GM12891 (cell line): ENCODE measurements at regions not wholly inside any gene's neighbourhood (a gene's known extent, or its start where the extent isn't known, plus 50 kb on each side); places are given as distances from the start of the nearest gene placed in this dataset.

ENCODE experiments used
- DNase-seq: peaks from one replicate; pipeline ENCODE4 v3.0.0; 2011; ENCODE audit warnings: low spot score; ENCODE audit not compliant: insufficient read length
- FAIRE-seq: peaks from 2 replicates; lab custom pipeline; 2011; peaks lifted over from hg19 to GRCh38; lab: Jason Lieb, UNC
- PAX5 ChIP-seq: IDR thresholded peaks from 2 replicates; pipeline ENCODE4 v1.6.1; 2011; ENCODE audit warnings: low read length, moderate library complexity, mild to moderate bottlenecking; ENCODE audit not compliant: insufficient read depth, severe bottlenecking
- POLR2A ChIP-seq: IDR thresholded peaks from 2 replicates; pipeline ENCODE4 v1.6.1; 2011; ENCODE audit warnings: low read depth, low read length, control low read depth
- POLR2AphosphoS5 ChIP-seq: IDR thresholded peaks from 2 replicates; pipeline ENCODE4 v1.6.1; 2011; ENCODE audit warnings: low read depth, low read length, control low read depth
- POU2F2 ChIP-seq: IDR thresholded peaks from 2 replicates; pipeline ENCODE4 v1.6.1; 2011; ENCODE audit warnings: low read depth, mild to moderate bottlenecking, control low read depth, low read length, moderate library complexity
- SPI1 ChIP-seq: IDR thresholded peaks from 2 replicates; pipeline ENCODE4 v1.6.1; 2011; ENCODE audit warnings: low read depth, low read length, control low read depth
- TAF1 ChIP-seq: IDR thresholded peaks from 2 replicates; pipeline ENCODE4 v1.6.1; 2011; ENCODE audit warnings: low read depth, low read length, control low read depth

DNA sequence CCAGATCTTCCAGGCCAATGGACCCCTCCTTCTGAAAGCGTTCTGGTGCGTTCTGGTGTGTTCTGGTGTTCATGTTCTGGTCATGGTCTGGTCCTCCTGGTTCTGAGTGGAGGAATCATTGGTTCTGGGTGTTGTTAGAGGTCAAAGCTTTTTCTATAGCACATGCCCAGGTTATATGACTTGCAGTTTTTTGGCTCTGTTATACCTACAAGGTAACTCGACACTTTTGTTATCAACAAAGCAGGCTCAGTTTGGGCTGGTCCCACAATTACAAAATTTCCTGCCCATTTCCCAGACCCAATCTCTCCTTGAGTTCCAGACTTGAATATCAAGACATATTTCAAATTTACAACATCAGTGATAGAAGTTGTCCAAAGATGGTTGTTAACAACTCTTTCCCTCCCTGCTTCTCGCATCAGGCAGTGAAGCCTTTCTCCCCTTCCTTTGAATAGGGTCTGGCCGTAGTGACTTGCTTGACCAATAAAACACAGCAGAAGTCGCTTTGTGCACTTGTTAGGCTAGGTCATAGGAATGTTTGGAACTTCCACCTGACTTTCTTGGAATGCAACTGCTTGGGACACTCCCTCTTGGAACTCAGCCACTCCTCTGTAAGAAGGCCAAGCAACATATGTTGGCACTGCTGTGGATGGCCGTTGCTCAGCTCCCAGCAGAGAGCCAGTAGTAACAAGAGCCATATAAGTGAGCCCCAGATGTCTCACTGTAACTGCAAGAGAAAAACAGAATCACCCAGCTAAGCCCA is 83.1 kb upstream of the STEAP1B start:
- no peak for TF ChIP-seq POLR2A
- TF ChIP-seq PAX5 = no peak
- no peak for TF ChIP-seq POU2F2
- TF ChIP-seq TAF1 = no peak
- TF ChIP-seq POLR2AphosphoS5 = no peak
- no peak for TF ChIP-seq SPI1
- DNase-seq (no peak), FAIRE-seq (no peak)

DNA sequence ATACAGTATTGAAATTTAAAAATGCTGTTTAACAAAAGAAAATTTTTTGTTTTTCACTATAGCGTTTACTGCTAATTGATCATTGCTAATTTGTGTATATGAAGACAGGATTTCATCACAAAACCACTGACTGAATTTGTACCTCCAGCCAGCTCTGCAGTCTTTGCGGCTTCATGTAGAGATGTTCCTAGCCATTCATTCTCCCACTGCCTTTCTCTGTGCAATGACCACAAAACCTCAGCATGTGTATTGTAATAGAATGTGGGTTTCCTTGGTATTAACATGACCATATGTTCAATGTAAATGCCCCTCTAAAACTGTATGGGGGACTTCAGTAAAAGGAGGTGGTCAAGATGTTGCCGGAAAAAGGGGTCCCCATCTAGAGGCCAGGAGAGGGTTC is 81.1 kb upstream of the STEAP1B start:
- FAIRE-seq = no peak
- TF ChIP-seq POU2F2 = no peak
- no peak for TF ChIP-seq SPI1
- TF ChIP-seq POLR2A = no peak
- TF ChIP-seq POLR2AphosphoS5 = no peak
- TF ChIP-seq TAF1 = no peak
- no peak for TF ChIP-seq PAX5
- DNase-seq = no peak

DNA sequence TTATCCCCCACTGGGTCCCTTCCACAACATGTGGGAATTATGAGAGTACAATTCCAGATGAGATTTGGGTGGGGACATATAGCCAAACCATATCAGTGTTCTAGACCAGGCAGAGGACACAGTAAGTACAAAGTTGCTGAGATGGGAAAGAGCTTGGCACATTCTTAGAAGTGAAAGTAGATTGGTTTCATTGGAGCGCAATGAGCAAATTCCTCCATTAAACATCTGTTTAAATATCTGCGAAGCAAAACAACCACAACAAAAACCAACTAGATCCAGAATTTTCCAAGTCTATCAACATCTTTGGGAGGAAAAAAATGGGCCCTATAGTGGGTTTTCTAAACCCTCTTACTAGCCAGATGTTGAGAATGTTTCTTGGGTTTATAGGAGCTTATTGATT is 80.0 kb upstream of the STEAP1B start:
- TF ChIP-seq POLR2AphosphoS5 (no peak), PAX5 (no peak), SPI1 (no peak), TAF1 (no peak), POU2F2 (no peak), POLR2A (no peak)
- DNase-seq (no peak), FAIRE-seq (no peak)

DNA sequence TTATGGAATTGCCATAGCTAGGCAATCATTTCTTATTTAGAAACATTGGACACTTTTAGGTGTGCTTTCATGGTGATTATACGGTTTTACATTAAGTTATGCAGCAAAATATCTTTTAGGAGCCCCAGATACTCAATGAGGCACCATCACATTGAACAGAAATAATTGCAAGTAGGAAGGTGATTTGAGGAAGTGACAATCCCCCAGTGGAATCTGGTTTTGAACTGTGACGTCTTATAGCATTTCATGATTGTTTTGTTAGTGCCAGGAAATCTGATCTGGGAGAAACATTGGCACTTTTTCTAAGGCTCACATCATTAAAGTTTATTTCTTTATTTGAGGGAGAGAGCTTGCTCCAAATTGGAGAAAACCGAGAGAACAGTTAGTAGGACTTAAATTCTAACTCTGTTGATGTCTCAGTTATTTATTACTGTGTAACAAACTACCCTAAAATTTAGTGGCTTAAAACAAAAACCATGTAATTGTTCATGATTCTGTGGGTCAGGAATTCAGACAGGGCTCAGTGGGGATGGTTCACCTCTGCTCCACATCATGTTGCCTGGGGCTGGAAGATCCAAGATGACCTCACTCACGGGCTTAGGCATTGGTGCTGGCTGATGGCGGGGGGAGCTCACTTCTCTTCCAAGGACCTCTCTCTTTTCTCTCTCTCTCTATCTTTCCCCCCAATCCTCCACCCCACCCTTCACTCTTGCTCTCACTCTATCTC is 78.2 kb upstream of the STEAP1B start:
- FAIRE-seq (no peak), DNase-seq (no peak)
- TF ChIP-seq SPI1 (peak; percentile 37), POLR2AphosphoS5 (no peak)

DNA sequence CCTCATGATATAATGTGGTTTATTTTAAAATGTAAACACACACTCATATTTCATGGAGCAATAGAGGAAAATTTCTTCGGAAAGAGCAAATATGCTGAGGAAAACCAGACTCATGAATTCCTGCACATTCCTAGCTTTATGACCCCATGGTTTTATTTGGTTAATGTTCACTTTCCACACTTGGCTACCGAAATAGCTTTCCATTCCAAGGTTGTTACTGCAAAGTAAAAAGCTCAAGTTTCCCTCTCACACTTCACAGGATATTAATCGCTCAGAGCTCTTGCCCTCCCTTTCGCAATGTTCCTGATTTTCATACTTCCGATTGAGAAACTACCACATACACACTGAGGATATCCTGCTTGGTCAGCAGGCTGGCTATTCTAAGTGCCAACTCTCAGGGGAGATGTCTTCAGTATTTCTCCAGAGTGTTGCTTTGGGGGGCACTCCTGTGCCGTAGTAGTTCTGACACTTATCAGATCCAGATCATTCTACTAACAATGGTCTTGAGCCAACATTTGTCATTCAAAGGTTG is 77.5 kb upstream of the STEAP1B start:
- FAIRE-seq (no peak), DNase-seq (no peak)
- no peak for TF ChIP-seq PAX5
- TF ChIP-seq POU2F2 = no peak
- TF ChIP-seq TAF1 = no peak
- no peak for TF ChIP-seq POLR2A
- no peak for TF ChIP-seq SPI1
- TF ChIP-seq POLR2AphosphoS5 = no peak

DNA sequence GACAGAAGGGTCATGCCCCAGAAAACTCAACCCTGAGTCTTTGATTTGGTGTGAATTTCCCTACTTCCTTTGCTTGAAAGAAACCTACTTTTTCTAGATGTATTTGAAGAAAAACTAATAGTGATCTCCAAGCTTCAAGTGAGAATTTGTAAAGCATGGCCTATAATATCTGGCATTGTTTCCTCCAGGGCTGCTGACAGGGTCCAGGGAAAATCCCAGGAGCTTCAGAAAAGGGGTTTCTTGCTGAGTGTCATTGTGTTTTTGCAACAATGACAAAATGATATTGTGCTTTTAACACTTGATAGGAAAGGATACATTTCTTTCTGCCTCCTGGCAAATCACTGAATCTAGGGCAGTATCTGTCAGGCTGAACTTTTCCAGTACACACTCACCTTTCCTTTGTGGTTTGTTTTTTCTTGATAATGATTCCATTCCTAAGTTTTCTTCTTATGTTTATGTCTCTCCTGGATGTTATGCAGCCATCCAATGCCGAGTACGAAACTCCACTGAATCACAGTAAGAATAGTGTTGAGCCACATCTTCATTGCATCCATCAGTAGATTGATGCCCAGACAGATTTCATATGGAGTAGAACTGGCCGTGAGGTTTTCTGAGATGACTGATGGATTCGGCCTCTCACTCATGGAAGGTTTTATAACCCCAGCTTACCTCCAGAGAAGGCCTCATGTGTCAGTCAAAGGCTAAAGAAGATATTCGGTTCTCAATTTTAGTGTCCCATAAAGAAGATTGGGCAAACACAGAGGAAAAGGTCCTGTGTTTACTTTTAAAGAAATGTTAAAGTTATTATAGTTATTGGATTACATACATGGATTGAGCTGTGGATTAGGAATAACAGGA is 76.9 kb upstream of the STEAP1B start:
- DNase-seq (no peak), FAIRE-seq (no peak)
- TF ChIP-seq PAX5 (no peak), POU2F2 (no peak), POLR2AphosphoS5 (no peak), SPI1 (no peak), TAF1 (no peak), POLR2A (no peak)

DNA sequence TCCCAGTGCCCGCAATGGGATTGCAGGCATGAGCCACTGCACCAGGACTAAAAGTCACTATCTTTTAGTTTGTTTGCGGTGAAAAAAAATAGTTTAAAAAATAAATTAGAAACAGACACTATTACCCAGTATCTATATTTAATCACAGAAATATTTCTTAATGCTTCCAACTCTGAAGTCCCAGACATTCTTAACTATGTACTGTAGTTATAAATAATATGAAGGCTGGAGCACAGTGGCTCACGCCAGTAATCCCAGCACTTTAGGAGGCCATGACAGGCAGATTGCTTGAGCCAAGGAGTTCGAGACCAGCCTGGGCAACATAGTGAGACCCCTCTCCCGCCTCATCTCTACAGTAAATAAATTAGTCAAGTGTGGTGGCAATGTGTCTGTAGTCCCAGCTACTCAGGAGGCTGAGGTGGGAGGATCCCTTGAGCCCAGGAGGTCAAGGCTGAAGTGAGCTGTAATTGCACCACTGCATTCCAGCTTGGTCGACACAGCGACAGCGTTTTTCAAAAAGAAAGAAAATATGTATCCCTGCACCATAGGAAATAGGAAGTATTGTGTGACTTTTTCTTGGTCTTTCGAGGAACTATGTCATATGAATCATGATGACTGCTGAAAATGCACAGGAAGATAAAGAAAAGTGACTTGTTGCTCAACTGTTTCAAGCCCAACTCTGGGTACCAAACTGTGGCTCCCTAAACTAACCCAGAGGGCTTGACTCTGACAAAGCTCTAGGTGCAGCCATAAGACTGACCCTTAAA is 74.9 kb upstream of the STEAP1B start:
- DNase-seq (no peak), FAIRE-seq (no peak)
- TF ChIP-seq POU2F2 (no peak), SPI1 (no peak), POLR2AphosphoS5 (no peak), PAX5 (no peak), POLR2A (no peak), TAF1 (no peak)

DNA sequence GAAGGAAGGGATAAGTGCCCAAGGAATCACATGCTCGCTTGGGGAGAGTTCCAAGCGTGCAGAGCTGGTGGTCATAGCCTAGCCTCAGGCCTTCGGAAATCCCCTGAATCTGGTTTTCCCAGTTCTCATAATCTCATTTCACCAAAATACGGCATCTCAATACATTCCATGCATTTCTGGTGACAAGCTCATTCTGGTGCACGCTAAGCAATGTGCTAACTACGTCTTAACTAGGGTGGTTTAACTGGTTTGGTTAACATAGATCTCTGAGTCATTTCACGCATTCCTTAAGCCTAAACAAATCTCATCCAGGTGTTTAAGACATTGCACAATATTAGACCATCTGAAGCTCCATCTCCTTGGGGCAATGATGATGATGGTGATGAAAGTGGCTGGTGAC is 72.9 kb upstream of the STEAP1B start:
- TF ChIP-seq POU2F2 (no peak), PAX5 (no peak), POLR2A (no peak), POLR2AphosphoS5 (no peak), TAF1 (no peak), SPI1 (no peak)
- DNase-seq (no peak), FAIRE-seq (no peak)

DNA sequence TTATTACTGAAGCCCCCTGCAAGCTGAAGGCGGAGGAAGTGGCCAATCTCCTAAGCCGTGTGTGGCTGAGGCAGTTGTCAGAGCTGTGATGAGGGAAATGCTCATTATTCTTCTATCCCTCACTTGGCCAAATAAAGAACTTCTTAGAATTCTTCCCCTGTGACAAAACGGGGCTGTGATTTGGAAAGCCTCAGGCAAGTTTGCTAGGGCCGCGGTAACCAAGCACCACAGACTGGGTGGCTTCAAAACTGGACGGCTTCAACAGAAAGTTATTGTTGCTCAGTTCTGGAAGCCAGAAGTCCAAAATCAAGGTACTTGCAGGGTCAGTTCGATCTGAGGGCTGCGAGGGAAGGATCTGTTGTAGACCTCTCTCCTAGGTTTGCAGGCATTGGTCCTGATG is 72.3 kb upstream of the STEAP1B start:
- TF ChIP-seq POU2F2 = no peak
- no peak for TF ChIP-seq SPI1
- no peak for TF ChIP-seq POLR2AphosphoS5
- TF ChIP-seq TAF1 = no peak
- no peak for TF ChIP-seq POLR2A
- TF ChIP-seq PAX5 = no peak
- FAIRE-seq (no peak), DNase-seq (no peak)
